ENCODE measurements at regions not wholly inside any gene's neighbourhood (a gene's known extent, or its start where the extent isn't known, plus 50 kb on each side); places are given as distances from the start of the nearest gene placed in this dataset.

DNA sequence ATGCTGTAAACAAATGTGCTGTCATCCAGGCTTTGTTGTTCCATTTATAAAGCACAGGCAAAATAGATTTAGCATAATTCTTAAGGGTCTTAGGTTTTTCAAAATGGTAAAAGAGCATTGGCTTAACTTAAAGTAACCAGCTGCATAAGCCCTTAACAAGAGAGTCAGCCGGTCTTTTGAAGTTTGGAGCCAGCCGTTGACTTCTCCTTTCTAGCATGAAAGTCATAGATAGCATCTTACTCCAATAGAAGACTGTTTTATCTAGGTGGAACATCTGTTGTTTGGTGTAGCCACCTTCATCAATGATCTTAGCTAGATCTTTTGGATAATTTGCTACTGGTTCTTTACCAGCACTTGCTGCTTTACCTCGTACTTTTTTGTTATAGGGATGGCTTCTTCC is 297.5 kb upstream of the DCBLD2 start:
- DNase-seq (ENCODE audit: low read depth), result no peak

DNA sequence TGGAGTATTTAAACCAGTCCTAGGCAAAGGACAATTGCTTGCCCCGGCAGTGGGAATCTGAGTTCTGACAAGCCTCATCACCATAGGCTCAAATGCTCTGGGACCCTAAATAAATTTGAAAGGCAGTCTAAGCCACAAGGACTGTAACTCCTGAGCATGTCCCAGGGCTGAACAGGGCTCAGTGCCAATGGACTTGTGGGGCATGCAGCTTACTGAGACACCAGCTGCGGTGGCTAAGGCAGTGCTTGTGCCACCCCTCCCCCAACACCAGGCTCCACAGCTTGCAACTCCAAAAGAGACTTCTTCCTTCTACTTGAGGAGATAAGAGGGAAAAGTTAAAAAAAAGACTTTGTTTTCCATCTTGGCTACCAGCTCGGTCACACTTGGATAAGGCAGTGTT is 289.7 kb upstream of the DCBLD2 start:
- DNase-seq (ENCODE audit: low read depth), result no peak

DNA sequence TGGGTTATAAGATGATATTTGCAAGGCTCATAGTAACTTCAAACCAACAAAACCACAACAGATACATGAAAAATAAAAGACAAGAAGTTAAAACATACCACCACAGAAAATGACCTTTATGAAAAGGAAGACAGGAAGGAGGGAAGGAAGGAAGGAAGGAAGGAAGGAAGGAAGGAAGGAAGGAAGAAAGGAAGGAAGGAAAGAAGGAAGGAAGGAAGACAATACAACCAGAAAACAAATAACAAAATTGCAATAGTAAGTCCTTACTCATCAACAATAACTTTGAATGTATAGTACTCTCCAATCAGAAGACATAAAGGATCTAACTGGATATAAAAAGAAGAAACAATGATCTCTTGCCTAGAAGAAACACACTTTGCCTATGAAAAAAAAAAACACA is 287.4 kb upstream of the DCBLD2 start:
- DNase-seq (ENCODE audit: low read depth), result no peak

DNA sequence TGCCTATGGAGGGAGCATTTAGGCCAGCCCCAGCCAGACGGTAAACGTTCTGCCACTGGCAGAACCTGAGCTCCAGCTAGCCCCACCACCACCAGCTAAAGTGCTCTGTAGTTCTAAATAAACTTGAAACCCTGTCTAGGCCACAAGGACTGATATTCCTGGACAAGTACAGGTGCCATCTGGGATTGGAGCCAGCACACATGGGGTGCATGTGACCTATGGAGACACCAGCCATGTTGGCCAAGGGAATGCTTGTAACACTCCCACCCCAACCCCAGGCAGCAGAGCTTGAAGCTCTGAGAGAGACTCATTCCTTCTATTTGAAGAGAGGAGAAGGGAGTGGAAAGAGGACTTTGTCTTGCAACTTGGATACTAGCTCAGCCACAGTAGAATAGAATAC is 284.5 kb upstream of the DCBLD2 start:
- DNase-seq (ENCODE audit: low read depth), result peak; percentile 2

DNA sequence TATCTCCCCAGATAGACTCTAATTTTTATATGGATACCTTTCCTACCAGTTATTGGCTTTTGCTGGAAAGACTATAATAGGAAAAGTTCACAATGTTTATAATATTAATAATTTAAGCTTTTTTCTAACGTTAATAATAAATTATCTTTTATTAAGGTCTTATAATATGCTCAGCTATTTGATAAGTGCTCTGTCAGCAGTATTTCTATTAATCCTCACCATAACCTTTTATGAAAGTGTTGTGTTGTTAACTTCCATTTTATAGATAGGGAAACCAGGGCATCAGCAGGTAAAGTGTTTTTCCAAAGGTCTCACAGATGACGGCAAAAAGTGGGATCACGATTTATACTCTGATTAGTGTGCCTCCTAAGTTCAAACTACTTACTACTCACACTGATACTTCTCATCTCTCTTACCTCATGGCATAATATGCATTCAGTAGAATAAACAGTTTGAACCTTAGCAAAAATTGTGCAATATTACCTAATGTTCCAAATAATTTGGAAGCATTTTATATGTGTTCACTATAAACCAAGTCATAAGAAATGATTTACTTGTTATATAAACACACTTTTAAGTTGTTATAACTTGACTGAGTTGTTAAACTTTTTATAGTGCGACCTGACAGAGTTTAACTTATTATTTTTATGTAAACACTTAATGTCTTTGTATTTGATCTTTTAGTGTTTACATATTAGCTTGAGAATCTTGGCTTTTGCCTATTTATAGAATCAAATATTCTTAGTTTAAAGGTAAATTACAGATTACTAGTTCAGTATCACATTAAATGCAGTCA is 274.9 kb upstream of the DCBLD2 start:
- peak; percentile 36 for DNase-seq (ENCODE audit: low read depth)

DNA sequence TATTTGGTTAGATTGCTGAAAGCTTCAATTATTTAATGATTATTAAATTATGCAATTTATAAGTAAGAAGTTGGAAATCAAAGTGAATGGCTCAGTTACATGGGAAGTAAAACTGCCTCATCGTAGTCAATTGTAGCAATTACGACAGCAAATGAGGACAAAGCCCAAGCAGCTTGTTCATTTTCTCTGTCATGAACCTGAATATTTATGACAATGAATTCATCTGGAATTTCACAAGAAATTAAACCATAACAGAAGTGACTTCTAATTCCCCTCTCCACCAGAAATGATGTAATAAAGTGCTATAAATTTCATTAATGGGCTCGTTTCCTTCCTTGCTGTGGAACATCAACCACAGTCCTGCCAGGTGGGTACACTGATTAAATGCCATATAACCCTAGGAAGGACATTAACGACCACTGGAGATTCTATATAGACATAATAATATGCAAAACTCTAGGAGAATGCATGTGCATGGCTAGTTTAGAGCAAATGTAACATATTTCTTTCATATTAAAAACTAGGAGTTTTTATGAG is 273.8 kb upstream of the DCBLD2 start:
- DNase-seq (ENCODE audit: low read depth), result no peak

DNA sequence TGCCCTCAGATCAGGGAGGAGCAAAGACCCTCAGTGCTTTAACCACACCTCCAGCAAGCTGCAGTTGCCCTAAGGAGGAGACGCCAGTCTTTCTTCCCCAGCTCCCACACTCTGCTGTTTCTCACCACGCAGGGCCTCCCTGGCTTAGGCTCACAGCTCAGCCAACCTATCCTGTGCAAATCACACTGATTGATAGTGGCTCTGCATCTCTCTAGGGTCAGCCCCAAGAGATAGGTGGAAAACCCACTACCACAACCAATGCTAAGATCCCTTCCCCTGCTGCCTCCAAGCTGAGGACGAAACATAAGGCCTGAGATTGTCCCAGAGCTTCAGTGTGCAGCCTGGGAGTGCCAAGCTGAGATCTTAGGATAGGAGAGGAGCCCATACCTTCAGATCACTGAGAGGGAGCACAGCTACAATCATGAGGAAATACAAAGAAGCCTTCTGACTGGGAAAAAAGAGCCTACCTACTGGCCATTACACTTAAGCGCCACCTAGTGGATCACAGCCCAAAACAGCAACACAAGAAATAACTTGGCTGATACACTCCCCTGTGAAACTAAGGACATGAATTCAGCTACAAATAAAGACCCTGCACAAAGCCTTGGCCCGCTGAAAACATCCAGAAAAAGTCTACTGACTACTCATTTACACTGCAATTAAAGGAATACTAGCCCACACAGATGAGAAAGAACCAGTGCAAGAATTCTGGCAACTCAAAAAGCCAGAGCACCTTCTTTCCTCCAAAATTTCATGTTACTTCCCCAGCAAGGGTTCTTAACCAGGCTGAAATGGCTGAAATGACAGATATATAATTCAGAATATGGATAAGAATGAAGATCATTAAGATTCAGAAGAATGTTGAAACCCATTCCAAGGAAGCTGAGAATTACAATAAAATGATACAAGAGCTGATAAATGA is 271.5 kb upstream of the DCBLD2 start:
- peak; percentile 80 for DNase-seq (ENCODE audit: low read depth)

DNA sequence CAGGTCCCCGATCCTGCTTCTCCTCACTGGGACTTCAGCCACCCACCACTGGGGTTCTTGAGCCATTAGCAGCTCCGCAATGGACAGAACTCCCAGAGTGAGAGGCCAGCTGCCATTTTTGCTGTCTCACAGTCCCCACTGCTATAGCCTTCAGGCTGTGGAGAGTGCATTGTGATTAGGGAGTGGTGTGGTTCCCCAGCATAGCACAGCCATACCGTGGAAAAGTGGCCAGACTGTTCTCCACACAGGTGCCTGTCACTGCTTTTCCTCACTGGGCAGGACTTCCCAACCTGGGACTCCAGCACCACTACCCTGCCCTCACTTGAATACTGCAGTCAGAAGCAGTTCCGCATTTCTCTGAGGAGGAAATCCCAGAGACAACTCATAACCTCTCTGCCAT is 270.3 kb upstream of the DCBLD2 start:
- DNase-seq (ENCODE audit: low read depth), result no peak

DNA sequence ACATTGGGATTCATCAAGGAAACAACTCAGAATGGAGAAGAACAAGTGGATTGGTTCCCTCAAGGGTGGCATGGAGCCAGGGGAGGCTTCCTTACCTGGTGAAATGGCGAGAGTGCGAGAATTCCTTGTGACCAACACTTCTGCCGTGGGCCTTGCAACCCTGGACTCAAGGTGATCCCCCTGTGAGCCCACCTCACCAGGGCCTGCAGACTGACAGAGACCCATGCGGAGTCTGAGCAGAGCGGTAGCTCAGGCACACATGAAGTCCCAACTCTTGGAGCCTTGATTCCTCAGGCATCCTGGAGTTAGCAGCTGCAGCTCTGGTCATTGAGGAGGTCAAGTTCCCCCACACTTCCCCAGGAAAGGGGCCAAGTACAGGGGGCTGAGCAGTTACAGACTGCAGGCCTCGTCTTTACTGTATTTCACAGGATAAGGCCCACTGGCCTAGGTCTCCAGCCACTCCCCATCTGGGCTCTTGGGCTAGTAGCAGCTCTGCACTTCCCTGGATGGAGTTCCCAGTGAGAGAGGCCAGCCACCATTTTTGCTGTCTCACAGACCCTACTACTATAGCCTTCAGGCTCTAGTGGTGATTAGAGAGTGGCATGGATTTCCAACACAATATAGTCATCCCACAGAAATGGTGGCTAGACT is 269.5 kb upstream of the DCBLD2 start:
- DNase-seq (ENCODE audit: low read depth), result no peak

DNA sequence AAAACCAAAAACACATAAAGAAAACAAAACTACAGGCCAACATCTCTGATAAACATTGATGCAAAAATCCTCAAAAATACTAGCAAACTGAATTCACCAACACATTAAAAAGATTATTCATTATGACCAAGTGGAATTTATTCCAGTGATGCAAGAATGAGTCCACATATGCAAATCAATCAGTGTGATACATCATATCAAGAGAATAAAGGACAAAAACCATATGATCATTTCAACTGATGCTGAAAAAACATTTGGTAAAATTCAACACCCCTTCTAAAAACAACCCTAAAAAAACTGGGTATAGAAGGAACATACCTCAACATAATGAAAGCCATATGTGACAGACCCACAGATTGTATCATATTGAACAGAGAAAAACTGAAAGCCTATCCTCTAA is 265.6 kb upstream of the DCBLD2 start:
- DNase-seq (ENCODE audit: low read depth), result no peak

DNA sequence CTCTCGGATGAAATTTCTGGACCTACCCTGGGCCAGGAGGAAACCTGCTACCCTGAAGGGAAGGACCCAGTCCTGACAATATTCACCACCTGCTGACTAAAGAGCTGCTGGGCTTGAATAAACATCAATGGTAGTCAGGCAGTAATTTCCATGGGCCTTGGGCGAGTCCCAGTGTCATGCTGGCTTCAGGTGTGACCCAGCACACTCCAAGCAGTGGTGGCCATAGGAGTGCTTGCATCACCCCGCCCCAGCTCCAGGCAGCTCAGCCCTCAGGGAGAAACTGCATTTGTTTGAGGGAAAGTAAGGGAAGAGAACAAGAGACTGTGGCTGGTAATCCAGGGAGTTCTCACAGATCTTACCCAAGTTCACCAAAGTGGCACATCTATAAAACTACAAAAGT is 261.8 kb upstream of the DCBLD2 start:
- no peak for DNase-seq (ENCODE audit: low read depth)

DNA sequence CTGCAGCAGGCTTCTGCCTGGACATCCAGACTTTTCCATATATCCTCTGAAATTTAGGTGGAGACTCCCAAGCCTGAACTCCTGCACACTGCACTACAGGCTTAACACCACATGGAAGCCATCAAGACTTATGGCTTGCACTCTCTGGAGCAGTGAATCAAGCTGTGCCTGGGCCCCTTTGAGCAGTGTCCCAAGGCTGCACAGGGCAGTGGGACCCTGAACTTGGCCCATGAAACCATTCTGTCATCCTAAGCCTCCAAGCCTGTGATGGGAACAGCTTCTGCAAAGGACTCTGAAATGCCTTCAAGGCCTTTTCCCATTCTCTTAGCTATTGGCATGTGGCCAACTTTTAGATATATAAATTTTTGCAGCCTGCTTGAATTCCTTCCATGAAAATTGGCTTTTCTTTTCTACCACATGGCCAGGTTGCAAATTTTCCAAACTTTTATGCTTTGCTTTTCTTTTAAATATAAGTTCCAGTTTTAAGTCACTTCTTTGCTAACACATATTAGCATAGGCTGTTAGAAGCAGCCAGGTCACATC is 257.8 kb upstream of the DCBLD2 start:
- no peak for DNase-seq (ENCODE audit: low read depth)

DNA sequence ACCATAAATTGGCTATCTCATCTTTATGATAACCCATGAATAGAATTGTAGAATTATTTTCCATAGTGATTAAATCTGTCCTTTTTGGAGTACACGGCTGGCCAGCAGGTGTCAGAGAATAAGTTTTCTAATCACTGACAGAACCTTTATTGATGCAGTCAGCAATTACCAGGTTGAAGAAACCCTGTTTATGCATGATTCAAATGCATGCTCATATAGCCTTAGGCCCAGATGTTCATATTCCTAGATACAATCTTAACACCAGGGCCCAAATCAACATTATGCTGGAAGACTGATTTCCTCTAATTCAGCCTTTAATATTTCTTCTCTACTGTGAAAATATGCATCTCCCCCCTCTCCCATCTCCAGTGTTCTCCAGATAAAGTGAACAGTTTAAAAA is 243.5 kb upstream of the DCBLD2 start:
- no peak for DNase-seq (ENCODE audit: low read depth)

DNA sequence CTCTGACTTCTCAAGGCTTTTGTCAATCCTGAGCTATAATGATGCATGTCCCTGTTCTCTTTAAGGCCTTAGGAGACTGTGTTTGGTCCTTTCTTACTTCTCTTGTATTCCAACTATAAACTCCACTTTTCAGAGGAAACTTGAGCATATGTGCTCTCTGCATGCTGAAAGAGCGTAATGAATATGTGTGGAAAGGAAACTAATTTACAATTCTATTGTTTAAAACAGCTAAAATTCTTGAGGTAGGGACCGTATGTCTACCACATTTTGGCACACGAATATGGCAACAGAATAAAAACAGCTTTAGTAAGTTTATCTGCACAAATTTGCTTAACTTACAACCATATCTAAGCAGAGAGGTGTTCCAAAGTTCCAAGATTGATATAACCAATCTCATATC is 242.0 kb upstream of the DCBLD2 start:
- no peak for DNase-seq (ENCODE audit: low read depth)

DNA sequence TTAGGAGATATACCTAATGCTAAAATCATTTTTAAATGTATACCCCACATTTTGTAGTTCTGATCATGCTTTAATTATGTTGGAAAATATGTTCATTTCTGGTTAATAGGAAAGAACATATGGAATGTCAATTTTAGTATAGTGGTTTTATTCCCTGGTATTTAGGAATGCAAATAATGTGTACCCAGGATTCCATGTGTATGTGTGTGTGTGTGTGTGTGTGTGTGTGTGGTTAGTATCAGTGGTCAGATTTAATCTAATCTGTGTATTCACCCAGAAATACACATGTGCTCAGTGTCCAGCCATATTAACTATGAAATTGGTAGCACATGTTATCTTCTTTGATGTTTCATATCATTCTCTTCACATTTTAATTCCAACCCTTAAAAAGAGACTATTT is 233.5 kb upstream of the DCBLD2 start:
- no peak for DNase-seq (ENCODE audit: low read depth)

DNA sequence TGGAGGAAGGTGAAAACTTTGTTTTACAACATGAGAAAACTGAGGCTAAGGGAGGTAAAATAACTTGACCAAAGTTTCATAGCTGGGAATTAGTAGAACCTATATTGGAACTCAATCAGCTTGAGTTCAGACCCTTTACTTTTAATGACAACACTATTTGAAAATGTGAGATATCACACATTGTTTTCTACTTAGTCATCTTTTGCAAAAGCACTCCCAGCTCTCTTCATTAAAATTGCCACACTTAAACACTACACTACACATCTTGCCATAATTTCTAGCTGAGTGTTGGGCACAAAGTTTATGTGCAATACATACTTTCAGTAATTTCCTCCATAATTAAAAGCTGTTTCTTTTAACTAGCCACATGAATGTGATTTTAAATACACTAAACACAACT is 230.4 kb upstream of the DCBLD2 start:
- peak; percentile 88 for DNase-seq (ENCODE audit: low read depth)

DNA sequence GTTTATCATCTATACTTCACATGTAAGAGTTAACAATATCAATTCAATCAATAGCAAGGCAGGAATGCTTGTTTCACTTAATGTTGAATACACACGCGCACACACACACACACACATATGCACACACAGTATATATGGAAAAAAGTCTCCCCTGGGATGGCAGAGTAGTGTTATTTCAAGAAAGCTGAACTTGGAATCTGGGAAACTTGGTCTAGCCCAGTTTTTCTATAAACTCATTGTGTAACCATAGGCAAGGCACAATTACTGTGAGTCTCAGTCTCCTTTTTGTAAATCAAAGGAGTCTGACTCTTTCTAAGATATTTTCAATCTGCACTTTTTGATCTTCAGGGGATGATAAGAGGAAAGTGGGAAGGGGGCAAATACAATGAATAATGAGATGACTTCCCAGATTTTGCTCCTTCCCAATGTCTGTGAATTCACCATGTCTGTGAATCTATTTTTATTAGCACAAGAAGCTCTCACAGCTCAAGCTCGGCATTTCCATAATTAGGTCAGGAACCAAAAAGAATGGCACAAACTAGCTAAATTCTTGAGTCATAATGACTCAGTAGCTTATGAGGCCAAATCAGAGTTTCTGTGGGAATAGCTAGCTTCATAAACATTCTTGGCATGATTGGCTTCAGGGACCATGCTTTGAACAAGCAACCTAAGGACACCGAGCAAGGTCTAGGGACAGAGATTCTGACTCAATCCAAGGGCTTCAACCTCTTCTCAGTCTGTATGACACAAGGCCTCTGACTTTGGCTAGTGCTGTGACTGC is 227.4 kb upstream of the DCBLD2 start:
- DNase-seq (ENCODE audit: low read depth), result peak; percentile 100

DNA sequence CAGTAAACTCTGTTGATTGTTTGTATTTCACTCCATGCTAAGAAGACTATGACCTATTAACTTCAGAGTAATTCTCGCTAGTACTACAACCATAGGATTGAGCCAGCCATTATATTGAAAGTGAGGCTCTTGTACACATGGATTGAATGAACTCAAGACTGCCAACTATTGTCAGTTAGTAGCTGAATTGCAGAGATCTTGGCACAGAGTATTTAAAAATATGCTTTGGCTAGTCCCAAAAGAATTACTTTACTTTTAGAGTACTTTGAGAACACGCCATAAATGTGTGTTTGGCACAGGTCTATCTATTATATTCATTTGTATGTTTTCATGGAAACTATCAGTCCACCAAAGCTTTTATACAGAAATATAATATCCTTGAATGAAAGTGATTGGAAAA is 226.7 kb upstream of the DCBLD2 start:
- no peak for DNase-seq (ENCODE audit: low read depth)

DNA sequence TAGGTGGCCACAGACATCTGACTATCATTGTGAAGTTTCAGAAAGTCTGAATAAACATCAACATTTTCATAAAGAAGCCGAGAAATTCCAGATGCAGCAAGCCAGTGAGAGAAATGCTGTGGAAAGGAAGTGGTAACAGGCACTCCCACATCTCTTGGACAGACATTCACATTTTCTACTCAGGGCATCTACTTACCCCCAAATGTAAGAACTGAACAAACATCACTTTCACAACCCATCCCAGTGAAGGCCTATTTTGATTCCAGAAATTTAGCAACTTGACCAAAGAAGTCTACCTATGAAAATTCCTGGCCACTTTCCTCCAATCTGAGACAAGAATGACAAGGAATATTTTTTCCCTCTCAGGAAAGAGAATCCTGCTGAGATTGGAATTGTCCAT is 224.8 kb upstream of the DCBLD2 start:
- DNase-seq (ENCODE audit: low read depth), result peak; percentile 18

DNA sequence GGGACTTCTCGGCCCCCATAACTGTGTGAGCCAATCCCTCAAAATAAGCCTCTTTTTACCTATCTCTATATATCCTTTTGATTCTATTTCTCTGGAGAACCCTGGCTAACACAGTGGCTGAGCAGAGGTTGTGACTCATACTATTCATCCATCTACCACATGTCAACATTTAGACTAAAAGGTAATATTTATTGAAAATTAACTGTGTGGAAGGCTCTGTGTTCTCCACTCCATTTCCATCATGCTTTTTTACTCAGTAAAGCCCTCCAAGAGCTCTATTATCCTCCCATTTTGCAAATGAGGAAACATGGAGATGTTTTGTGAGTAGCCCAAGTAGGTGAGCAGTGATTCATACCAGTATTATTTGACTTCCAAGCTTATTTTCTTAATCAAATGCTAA is 217.9 kb upstream of the DCBLD2 start:
- peak; percentile 79 for DNase-seq (ENCODE audit: low read depth)

DNA sequence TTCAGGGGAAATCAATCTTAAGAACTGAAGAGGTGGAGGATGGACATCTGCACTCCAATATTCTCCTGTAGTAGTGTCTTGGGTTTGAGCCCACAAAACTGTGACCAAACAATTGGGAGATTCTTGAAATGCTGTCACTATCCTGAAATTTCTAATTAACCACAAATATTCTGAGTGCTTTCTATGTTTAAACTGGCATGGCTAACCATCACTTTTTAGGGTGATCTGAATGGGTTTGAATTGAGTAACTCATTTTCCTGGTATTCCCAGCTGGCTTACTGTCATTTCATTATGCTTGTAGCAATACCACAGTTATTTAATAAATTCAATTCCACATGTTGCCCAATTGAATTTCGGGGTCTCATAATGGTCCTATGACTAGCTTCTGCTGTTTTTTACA is 216.9 kb upstream of the DCBLD2 start:
- DNase-seq (ENCODE audit: low read depth), result peak; percentile 31

Measured in renal cortical epithelial cell (primary cell).